RWPE2 (cell line): ENCODE measurements at regions not wholly inside any gene's neighbourhood (a gene's known extent, or its start where the extent isn't known, plus 50 kb on each side); places are given as distances from the start of the nearest gene placed in this dataset.

Source experiments
- ATAC-seq: fragments of 200-7000 bp; cut with Tn5 transposase; 3 replicates; pipeline ENCODE4 v1.9.1; 2021; ENCODE audit warnings: low read depth
- DNase-seq: peaks from one replicate; pipeline ENCODE4 v3.0.0-alpha.2; 2020; ENCODE audit warnings: low spot score
- H3K27ac ChIP-seq: fragments of 450-650 bp; 2 replicates; pipeline ENCODE4 v1.5.1; 2017; ENCODE audit warnings: mild to moderate bottlenecking; ENCODE audit not compliant: poor library complexity, severe bottlenecking
- H3K27me3 ChIP-seq: fragments of 250-450 bp; sonication (Bioruptor Pico); 2 replicates; pipeline ENCODE4 v1.5.1; 2021; ENCODE audit warnings: mild to moderate bottlenecking, moderate library complexity; ENCODE audit not compliant: insufficient read depth, poor library complexity, severe bottlenecking
- H3K36me3 ChIP-seq: fragments of 250-450 bp; sonication (Bioruptor Pico); 2 replicates; pipeline ENCODE4 v1.5.1; 2020; ENCODE audit warnings: low read depth, mild to moderate bottlenecking, moderate library complexity
- H3K4me1 ChIP-seq: fragments of 250-450 bp; sonication (Bioruptor Pico); 2 replicates; pipeline ENCODE4 v1.5.1; 2021; ENCODE audit warnings: mild to moderate bottlenecking, moderate library complexity; ENCODE audit not compliant: insufficient read depth, poor library complexity, severe bottlenecking
- H3K4me3 ChIP-seq: fragments of 250-450 bp; sonication (Bioruptor Pico); 2 replicates; pipeline ENCODE4 v1.5.1; 2021; ENCODE audit warnings: mild to moderate bottlenecking, moderate library complexity; ENCODE audit not compliant: severe bottlenecking
- H3K9me3 ChIP-seq: fragments of 250-450 bp; sonication (Bioruptor Pico); 2 replicates; pipeline ENCODE4 v1.5.1; 2021; ENCODE audit warnings: mild to moderate bottlenecking, moderate library complexity; ENCODE audit not compliant: severe bottlenecking
- CTCF ChIP-seq: fragments of 450-650 bp; IDR thresholded peaks from one replicate; pipeline ENCODE4 v1.5.1; 2017; ENCODE audit warnings: mild to moderate bottlenecking, moderate library complexity; ENCODE audit not compliant: poor library complexity, severe bottlenecking

DNA sequence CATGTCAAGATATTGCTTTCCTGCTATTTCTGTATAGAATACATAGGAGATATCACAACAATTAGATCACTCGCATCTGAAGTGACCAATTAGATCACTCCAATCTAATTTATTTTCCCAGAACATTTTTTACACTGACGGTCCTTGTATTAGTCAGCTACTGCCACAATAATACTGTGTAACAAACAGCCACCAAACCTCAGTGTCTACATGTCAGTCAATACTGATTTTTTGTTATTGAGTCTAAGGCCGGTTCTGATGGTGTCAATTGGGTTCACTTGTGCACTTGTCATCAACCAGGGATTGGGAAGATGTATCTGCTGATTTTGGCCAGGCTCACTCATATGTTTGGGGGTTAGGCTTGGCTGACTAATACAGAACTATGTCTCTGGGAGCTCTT, 275.9 kb upstream of the NFE2L3 start:
- DNase-seq (no peak), ATAC-seq (no peak)
- TF ChIP-seq CTCF = no peak
- Histone ChIP-seq H3K27ac (no peak overlapping the region), H3K36me3 (no peaks in the 10 kb centered on the region), H3K4me3 (no peak overlapping the region), H3K27me3 (peaks cover 36% of the 10 kb centered on the region), H3K4me1 (no peaks in the 10 kb centered on the region), H3K9me3 (no peaks in the 10 kb centered on the region)

- no peaks in the 10 kb centered on the region for H3K4me1 ChIP-seq
- peaks cover 49% of the 10 kb centered on the region for H3K27me3 ChIP-seq
- no peak overlapping the region for H3K27ac ChIP-seq
- H3K4me3 ChIP-seq = no peak overlapping the region
- TF ChIP-seq CTCF = no peak
- no peak for DNase-seq
- ATAC-seq = no peak
- H3K9me3 ChIP-seq = no peaks in the 10 kb centered on the region
- no peaks in the 10 kb centered on the region for H3K36me3 ChIP-seq
Observed at GRCh38 chr7:25877802-25878789, 273.9 kb upstream of the NFE2L3 start.

GRCh38 chr7:25879799-25880198, 272.2 kb upstream of the NFE2L3 start:
- Histone ChIP-seq H3K4me1 (no peaks in the 10 kb centered on the region), H3K27ac (no peak overlapping the region), H3K9me3 (no peaks in the 10 kb centered on the region), H3K27me3 (peaks cover 52% of the 10 kb centered on the region), H3K36me3 (no peaks in the 10 kb centered on the region), H3K4me3 (no peak overlapping the region)
- no peak for DNase-seq
- no peak for ATAC-seq
- TF ChIP-seq CTCF = no peak

DNA sequence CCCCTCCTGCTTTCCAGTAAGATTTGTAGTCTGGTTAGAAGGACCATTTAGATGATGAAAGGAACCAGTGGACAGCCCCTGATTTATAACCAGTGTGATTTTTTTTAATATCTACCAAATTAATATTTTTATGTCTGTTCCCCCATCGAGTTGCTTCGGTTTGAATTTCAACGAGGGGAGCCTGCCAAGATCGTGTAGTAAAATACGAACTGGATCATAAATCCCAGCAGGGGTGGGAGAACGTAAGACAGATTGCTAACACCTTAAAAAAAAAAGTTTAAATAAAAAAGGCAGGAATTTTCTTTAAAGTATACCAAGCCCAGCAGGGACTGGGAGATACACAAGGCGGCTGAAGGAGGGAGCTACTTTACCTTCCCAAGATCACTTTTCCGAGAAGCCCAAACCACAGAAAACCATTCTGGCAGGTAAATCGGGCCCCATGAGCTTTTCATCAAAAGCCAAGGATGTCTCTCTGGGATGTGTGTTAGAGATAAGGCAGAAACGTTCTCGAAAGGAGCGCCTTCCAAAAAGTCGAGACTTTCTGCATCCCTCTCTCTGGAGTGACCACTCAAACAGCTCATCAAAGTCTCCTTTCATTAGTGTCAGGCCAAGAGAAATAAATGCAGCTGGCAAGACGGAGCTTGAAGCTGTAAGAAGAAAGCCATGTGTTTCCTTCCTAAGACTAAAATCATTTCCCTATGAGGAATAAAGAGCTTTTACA, 270.5 kb upstream of the NFE2L3 start:
- no peak overlapping the region for H3K4me3 ChIP-seq
- no peaks in the 10 kb centered on the region for H3K4me1 ChIP-seq
- no peaks in the 10 kb centered on the region for H3K36me3 ChIP-seq
- H3K27ac ChIP-seq = no peak overlapping the region
- ATAC-seq (no peak), DNase-seq (no peak)
- H3K27me3 ChIP-seq = peaks cover 43% of the 10 kb centered on the region
- no peak for TF ChIP-seq CTCF
- no peaks in the 10 kb centered on the region for H3K9me3 ChIP-seq
